Esophagus muscularis mucosa (tissue), 3 donors: ENCODE measurements at regions not wholly inside any gene's neighbourhood (a gene's known extent, or its start where the extent isn't known, plus 50 kb on each side); places are given as distances from the start of the nearest gene placed in this dataset.

Experiments used
- CTCF ChIP-seq, 3 experiments: fragments of 200-600 bp in 2 of 3; fragments of 450-650 bp in 1 of 3; sonication (generic) in 2 of 3; IDR thresholded peaks; one replicate each; pipeline ENCODE4 v1.5.1; 2017 to 2019; ENCODE audit warnings: antibody characterized with exemption in 3 of 3, mild to moderate bottlenecking in 2 of 3, moderate library complexity in 1 of 3
- POLR2A ChIP-seq: fragments of 450-650 bp; IDR thresholded peaks from one replicate; pipeline ENCODE4 v1.6.1; 2017; ENCODE audit warnings: antibody characterized with exemption, moderate library complexity, mild to moderate bottlenecking, low read depth
- POLR2AphosphoS5 ChIP-seq, 2 donors: sonication (generic); formaldehyde crosslinking; IDR thresholded peaks; one replicate each; pipeline ENCODE4 v1.6.1; 2017; ENCODE audit warnings: antibody characterized with exemption in 2 of 2

- TF ChIP-seq POLR2A: no peak
- no peak for TF ChIP-seq POLR2AphosphoS5 (IDR thresholded peaks at IDR 0.05)
- no peak for TF ChIP-seq CTCF (IDR thresholded peaks at IDR 0.05)
These were observed 283.9 kb downstream of the SDHAF3 start for GRCh38 chr7:97401398-97401797.
